SU-DHL-6 (cell line): ENCODE measurements at regions not wholly inside any gene's neighbourhood (a gene's known extent, or its start where the extent isn't known, plus 50 kb on each side); places are given as distances from the start of the nearest gene placed in this dataset.

Source experiments
- EZH2phosphoT487 ChIP-seq: fragments of 200-600 bp; sonication (generic), shearing (Covaris generic); conservative IDR thresholded peaks from 2 replicates; pipeline ENCODE4 v1.6.1; 2018; ENCODE audit warnings: mild to moderate bottlenecking, antibody characterized with exemption, low read length, moderate library complexity, mixed read lengths
- TF ChIP-seq, protein P1 (sequence below): fragments of 200-600 bp; sonication (generic); IDR thresholded peaks from one replicate; pipeline ENCODE4 v1.5.1; 2017; ENCODE audit warnings: antibody characterized with exemption, mild to moderate bottlenecking, low read length, moderate library complexity; ENCODE audit not compliant: insufficient read depth, poor library complexity, severe bottlenecking

GRCh38 chr3:103047640-103048039 is 612.8 kb downstream of the ZPLD1 start:
- TF ChIP-seq, protein P1, sequence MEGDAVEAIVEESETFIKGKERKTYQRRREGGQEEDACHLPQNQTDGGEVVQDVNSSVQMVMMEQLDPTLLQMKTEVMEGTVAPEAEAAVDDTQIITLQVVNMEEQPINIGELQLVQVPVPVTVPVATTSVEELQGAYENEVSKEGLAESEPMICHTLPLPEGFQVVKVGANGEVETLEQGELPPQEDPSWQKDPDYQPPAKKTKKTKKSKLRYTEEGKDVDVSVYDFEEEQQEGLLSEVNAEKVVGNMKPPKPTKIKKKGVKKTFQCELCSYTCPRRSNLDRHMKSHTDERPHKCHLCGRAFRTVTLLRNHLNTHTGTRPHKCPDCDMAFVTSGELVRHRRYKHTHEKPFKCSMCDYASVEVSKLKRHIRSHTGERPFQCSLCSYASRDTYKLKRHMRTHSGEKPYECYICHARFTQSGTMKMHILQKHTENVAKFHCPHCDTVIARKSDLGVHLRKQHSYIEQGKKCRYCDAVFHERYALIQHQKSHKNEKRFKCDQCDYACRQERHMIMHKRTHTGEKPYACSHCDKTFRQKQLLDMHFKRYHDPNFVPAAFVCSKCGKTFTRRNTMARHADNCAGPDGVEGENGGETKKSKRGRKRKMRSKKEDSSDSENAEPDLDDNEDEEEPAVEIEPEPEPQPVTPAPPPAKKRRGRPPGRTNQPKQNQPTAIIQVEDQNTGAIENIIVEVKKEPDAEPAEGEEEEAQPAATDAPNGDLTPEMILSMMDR: no peak
- no peak for TF ChIP-seq EZH2phosphoT487
